CD4-positive, alpha-beta T cell (primary cell): ENCODE measurements at regions not wholly inside any gene's neighbourhood (a gene's known extent, or its start where the extent isn't known, plus 50 kb on each side); places are given as distances from the start of the nearest gene placed in this dataset.

Experiments used
- ATAC-seq: fragments of 200-7000 bp; cut with Tn5 transposase; one replicate; pipeline ENCODE4 v1.10.0; 2022; ENCODE audit warnings: mild to moderate bottlenecking; ENCODE audit not compliant: poor library complexity
- CTCF ChIA-PET: fragments of 350-600 bp; sonication (Branson Sonifier 250); formaldehyde crosslinking; loops from one replicate; lab custom pipeline; 2021; ENCODE audit warnings: antibody characterized with exemption, inconsistent platforms; lab: Charles Lee
- POLR2A ChIA-PET: fragments of 350-600 bp; sonication (Branson Sonifier 250); formaldehyde crosslinking; loops from one replicate; lab custom pipeline; 2021; ENCODE audit warnings: antibody characterized with exemption, inconsistent platforms; lab: Charles Lee
- DNase-seq, 14 experiments: peaks; one replicate each; pipeline ENCODE4 v3.0.0-alpha.2; 2013 to 2020; ENCODE audit warnings: mixed read lengths in 2 of 14
- H3K27ac ChIP-seq, 2 donors: one replicate each; pipeline versions ENCODE4 v1.5.1 to v1.7.0; 2013; ENCODE audit warnings: low read length in 2 of 2, low read depth in 1 of 2, mild to moderate bottlenecking in 1 of 2
- H3K27me3 ChIP-seq, 2 experiments: 1 replicate in 1 of 2; 2 replicates in 1 of 2; pipeline versions ENCODE4 v1.6.1 to v1.7.0; 2013; ENCODE audit warnings: low read length in 2 of 2, control low read depth in 1 of 2, mild to moderate bottlenecking in 1 of 2, moderate library complexity in 1 of 2; ENCODE audit not compliant: insufficient read depth in 2 of 2, control insufficient read depth in 1 of 2
- H3K36me3 ChIP-seq: one replicate; pipeline ENCODE4 v1.6.1; 2013; ENCODE audit warnings: low read length, control low read depth; ENCODE audit not compliant: insufficient read depth
- H3K4me1 ChIP-seq: one replicate; pipeline ENCODE4 v1.6.1; 2013; ENCODE audit warnings: low read length, control low read depth; ENCODE audit not compliant: insufficient read depth
- H3K4me3 ChIP-seq: one replicate; pipeline ENCODE4 v1.5.1; 2013; ENCODE audit warnings: mild to moderate bottlenecking, low read length, moderate library complexity
- H3K9me3 ChIP-seq, 2 experiments: 1 replicate in 1 of 2; 2 replicates in 1 of 2; pipeline versions ENCODE4 v1.6.1 to v1.7.0; 2013; ENCODE audit warnings: low read length in 2 of 2, mild to moderate bottlenecking in 2 of 2, control low read depth in 1 of 2, moderate library complexity in 1 of 2; ENCODE audit not compliant: control insufficient read depth in 1 of 2, insufficient read depth in 1 of 2
- H3K27ac Mint-ChIP-seq: one replicate; pipeline ENCODE4 v1.8.0; 2020; ENCODE audit warnings: mixed read lengths
- H3K27me3 Mint-ChIP-seq: one replicate; pipeline ENCODE4 v1.8.0; 2021; ENCODE audit warnings: mixed read lengths
- H3K36me3 Mint-ChIP-seq: one replicate; pipeline ENCODE4 v1.8.0; 2021; ENCODE audit warnings: low read depth, mixed read lengths
- H3K4me1 Mint-ChIP-seq: one replicate; pipeline ENCODE4 v1.8.0; 2021; ENCODE audit warnings: low read depth, mixed read lengths
- H3K4me3 Mint-ChIP-seq: one replicate; pipeline ENCODE4 v1.8.0; 2020; ENCODE audit warnings: mild to moderate bottlenecking, mixed read lengths
- H3K9me3 Mint-ChIP-seq: one replicate; pipeline ENCODE4 v1.8.0; 2020; ENCODE audit warnings: mixed read lengths
- CTCF ChIP-seq: fragments of 200-600 bp; IDR thresholded peaks from one replicate; pipeline ENCODE4 v1.8.0; 2022; ENCODE audit warnings: antibody characterized with exemption, mild to moderate bottlenecking
- intact Hi-C, 2 experiments: fragments of 100-400 bp; cut with DNase I in 1 of 2; cut with micrococcal nuclease in 1 of 2; formaldehyde crosslinking; loops; one replicate each; pipeline versions ENCODE4 v1.15.1 to v1.9.0; 2023 to 2025; cut with DNase I, micrococcal nuclease

- no peak overlapping the region for H3K27ac Mint-ChIP-seq
- no peak overlapping the region for H3K4me3 Mint-ChIP-seq
- CTCF ChIA-PET, result no interaction called here
- intact Hi-C loops, result no loop called here
- no peak for DNase-seq
- ATAC-seq, result no peak
- peaks cover 3% of the 10 kb centered on the region for H3K9me3 Mint-ChIP-seq
- peaks cover 0 to 4% of the 10 kb centered on the region in 2 experiments for H3K27me3 ChIP-seq
- H3K4me3 ChIP-seq, result no peak overlapping the region
- no peak for TF ChIP-seq CTCF
- POLR2A ChIA-PET, result no interaction called here
- peaks cover 0 to 18% of the 10 kb centered on the region in 2 experiments for H3K9me3 ChIP-seq
- H3K36me3 ChIP-seq, result no peaks in the 10 kb centered on the region
- H3K27ac ChIP-seq, result no peak overlapping the region
- H3K4me1 ChIP-seq, result no peaks in the 10 kb centered on the region
- H3K4me1 Mint-ChIP-seq, result no peaks in the 10 kb centered on the region
- no peaks in the 10 kb centered on the region for H3K36me3 Mint-ChIP-seq
- peaks cover 29% of the 10 kb centered on the region for H3K27me3 Mint-ChIP-seq
These were observed 539.7 kb downstream of the MIAT start for GRCh38 chr22:27197052-27197451.

- CTCF ChIA-PET, result no interaction called here
- TF ChIP-seq CTCF, result no peak
- peaks cover 0 to 4% of the 10 kb centered on the region in 2 experiments for H3K27me3 ChIP-seq
- peaks cover 29% of the 10 kb centered on the region for H3K27me3 Mint-ChIP-seq
- H3K36me3 ChIP-seq, result no peaks in the 10 kb centered on the region
- H3K9me3 ChIP-seq, result peaks cover 0 to 15% of the 10 kb centered on the region in 2 experiments
- H3K4me1 ChIP-seq, result no peaks in the 10 kb centered on the region
- no peaks in the 10 kb centered on the region for H3K4me1 Mint-ChIP-seq
- intact Hi-C loops, result no loop called here
- DNase-seq (no peak), ATAC-seq (no peak)
- no peak overlapping the region for H3K27ac Mint-ChIP-seq
- H3K4me3 Mint-ChIP-seq, result no peak overlapping the region
- H3K36me3 Mint-ChIP-seq, result no peaks in the 10 kb centered on the region
- POLR2A ChIA-PET, result no interaction called here
- no peak overlapping the region for H3K4me3 ChIP-seq
- H3K27ac ChIP-seq, result no peak overlapping the region
- H3K9me3 Mint-ChIP-seq, result peaks cover 3% of the 10 kb centered on the region
These were observed 540.2 kb downstream of the MIAT start for GRCh38 chr22:27197618-27198017.

- POLR2A ChIA-PET, result no interaction called here
- Histone ChIP-seq H3K27ac (no peak overlapping the region), H3K36me3 (no peaks in the 10 kb centered on the region), H3K4me3 (no peak overlapping the region), H3K27me3 (peaks cover 0 to 2% of the 10 kb centered on the region in 2 experiments), H3K9me3 (peaks cover 0 to 20% of the 10 kb centered on the region in 2 experiments), H3K4me1 (no peaks in the 10 kb centered on the region)
- TF ChIP-seq CTCF, result no peak
- Mint-ChIP-seq H3K27ac (no peak overlapping the region), H3K36me3 (no peaks in the 10 kb centered on the region), H3K4me1 (no peaks in the 10 kb centered on the region), H3K4me3 (no peak overlapping the region), H3K27me3 (peaks cover 30% of the 10 kb centered on the region), H3K9me3 (peaks cover 3% of the 10 kb centered on the region)
- CTCF ChIA-PET, result no interaction called here
- ATAC-seq, result no peak
- no peak for DNase-seq
- intact Hi-C loops, result no loop called here
These were observed 541.2 kb downstream of the MIAT start for GRCh38 chr22:27198518-27199035.
